Activated naive CD8-positive, alpha-beta T cell treated with anti-CD3 and anti-CD28 coated beads for 36 hours (primary cell): ENCODE measurements at regions not wholly inside any gene's neighbourhood (a gene's known extent, or its start where the extent isn't known, plus 50 kb on each side); places are given as distances from the start of the nearest gene placed in this dataset.
"Not testable (repeated sequence)": the region's sequence is repeated elsewhere in the genome, so short reads cannot be mapped to it uniquely, and the experiment has no call there.

Source experiments
- DNase-seq: peaks from one replicate; pipeline ENCODE4 v3.0.0; 2021
- H3K27ac Mint-ChIP-seq: one replicate; pipeline ENCODE4 v1.8.0; 2022; ENCODE audit warnings: mild to moderate bottlenecking, moderate library complexity, mixed read lengths
- H3K27me3 Mint-ChIP-seq: one replicate; pipeline ENCODE4 v1.8.0; 2022; ENCODE audit warnings: mild to moderate bottlenecking, mixed read lengths
- H3K36me3 Mint-ChIP-seq: one replicate; pipeline ENCODE4 v1.8.0; 2021; ENCODE audit warnings: mild to moderate bottlenecking, mixed read lengths
- H3K4me1 Mint-ChIP-seq: one replicate; pipeline ENCODE4 v1.8.0; 2021; ENCODE audit warnings: mixed read lengths
- H3K4me3 Mint-ChIP-seq: one replicate; pipeline ENCODE4 v1.8.0; 2022; ENCODE audit warnings: mild to moderate bottlenecking, moderate library complexity, mixed read lengths
- H3K9me3 Mint-ChIP-seq: one replicate; pipeline ENCODE4 v1.8.0; 2022; ENCODE audit warnings: mixed read lengths

DNA sequence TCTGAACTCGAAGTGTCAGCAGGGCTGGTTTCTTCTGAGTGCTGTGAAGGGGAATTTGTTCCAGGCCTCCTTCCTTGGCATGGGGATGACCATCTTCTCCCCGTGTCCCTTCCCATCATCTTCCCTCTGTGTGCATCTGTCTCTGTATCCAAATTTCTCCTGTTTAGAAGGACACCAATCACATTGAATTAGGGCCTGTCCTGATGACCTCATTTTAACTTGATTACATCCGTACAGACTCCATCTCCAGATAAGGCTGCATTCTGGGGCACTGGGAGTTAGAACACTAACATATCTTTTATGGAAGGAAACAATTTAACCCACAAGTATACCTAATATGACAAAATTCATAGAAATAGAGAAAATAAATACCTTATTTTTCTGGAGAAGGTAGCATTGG is 76.8 kb upstream of the ANKRD1 start:
- no peak for DNase-seq
- no peaks in the 10 kb centered on the region for H3K9me3 Mint-ChIP-seq
- no peak overlapping the region for H3K27ac Mint-ChIP-seq
- no peaks in the 10 kb centered on the region for H3K27me3 Mint-ChIP-seq
- H3K36me3 Mint-ChIP-seq = no peaks in the 10 kb centered on the region
- H3K4me1 Mint-ChIP-seq = peaks cover 9% of the 10 kb centered on the region
- no peak overlapping the region for H3K4me3 Mint-ChIP-seq

- Mint-ChIP-seq H3K27me3 (no peaks in the 10 kb centered on the region), H3K4me3 (no peak overlapping the region), H3K9me3 (no peaks in the 10 kb centered on the region), H3K4me1 (peaks cover 2% of the 10 kb centered on the region), H3K36me3 (no peaks in the 10 kb centered on the region), H3K27ac (no peak overlapping the region)
- DNase-seq = no peak
Observed at GRCh38 chr10:90998733-90999511, 78.0 kb upstream of the ANKRD1 start.

DNA sequence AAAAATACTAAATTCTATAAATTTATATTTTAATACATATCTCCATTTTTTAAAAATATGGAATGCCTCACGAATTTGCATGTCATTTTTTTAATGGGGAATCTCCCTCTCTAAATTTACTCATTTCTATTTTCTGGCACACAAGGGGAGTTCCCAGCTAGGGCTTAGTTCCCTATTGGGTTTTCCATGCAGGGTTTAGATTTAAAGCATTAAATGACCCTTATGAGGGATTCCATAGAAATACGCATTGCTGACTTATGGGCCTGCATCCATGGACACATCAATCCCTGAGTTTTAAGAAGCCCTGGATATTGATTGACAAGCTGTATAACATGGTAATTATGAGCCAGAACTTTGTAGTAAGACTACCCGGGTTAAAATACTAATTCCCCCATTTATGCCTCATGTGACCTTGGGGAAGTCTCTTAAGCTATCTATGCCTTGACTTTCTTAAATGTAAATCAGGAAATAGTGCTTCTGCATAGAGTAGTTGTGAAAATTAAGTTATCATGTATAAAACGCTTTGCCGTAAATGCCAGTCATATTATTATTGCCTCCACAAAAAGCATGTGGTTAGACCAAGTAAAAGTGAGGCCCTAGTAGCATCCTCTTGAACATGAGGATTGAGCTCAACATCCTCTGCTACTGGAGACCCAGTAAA is 78.8 kb upstream of the ANKRD1 start:
- Mint-ChIP-seq H3K27me3 (no peaks in the 10 kb centered on the region), H3K36me3 (no peaks in the 10 kb centered on the region), H3K4me1 (peaks cover 2% of the 10 kb centered on the region), H3K9me3 (peaks cover under 1% of the 10 kb centered on the region), H3K27ac (no peak overlapping the region), H3K4me3 (no peak overlapping the region)
- no peak for DNase-seq

- Mint-ChIP-seq H3K27ac (no peak overlapping the region), H3K4me3 (no peak overlapping the region), H3K9me3 (peaks cover 6% of the 10 kb centered on the region)
Observed at GRCh38 chr10:91000470-91000869, 79.6 kb upstream of the ANKRD1 start.

DNA sequence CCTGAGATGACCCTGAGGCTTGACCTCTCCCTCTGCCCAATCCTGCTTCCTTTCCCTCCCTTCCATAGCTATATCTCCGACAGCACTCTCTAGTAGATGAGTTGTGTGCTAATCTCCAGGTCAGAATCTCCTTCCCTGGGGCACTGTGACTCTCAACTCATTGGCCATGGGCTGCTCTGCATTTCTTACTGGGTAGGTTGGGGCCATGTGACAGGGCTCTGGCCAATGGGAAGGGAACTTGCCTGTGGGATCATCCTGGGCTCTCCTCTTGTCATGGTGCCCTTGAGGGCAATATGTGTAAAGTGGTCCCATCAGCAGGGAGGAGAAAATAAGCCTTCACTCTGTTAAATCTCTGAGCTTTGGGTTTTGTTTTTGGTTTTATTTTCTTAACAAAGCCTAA is 80.1 kb upstream of the ANKRD1 start:
- Mint-ChIP-seq H3K27ac (peak overlapping the region; percentile 12), H3K4me1 (peaks cover 16% of the 10 kb centered on the region), H3K9me3 (peaks cover 7% of the 10 kb centered on the region), H3K4me3 (no peak overlapping the region), H3K27me3 (no peaks in the 10 kb centered on the region), H3K36me3 (peaks cover 6% of the 10 kb centered on the region)
- DNase-seq = no peak

More at GRCh38 chr10:91000470-91000869, 79.6 kb upstream of the ANKRD1 start:
- no peaks in the 10 kb centered on the region for H3K27me3 Mint-ChIP-seq
- no peak for DNase-seq
- H3K4me1 Mint-ChIP-seq = peaks cover 11% of the 10 kb centered on the region
- H3K36me3 Mint-ChIP-seq = peaks cover 5% of the 10 kb centered on the region

- DNase-seq = no peak
- Mint-ChIP-seq H3K36me3 (peaks cover 6% of the 10 kb centered on the region), H3K27ac (no peak overlapping the region)
Observed at GRCh38 chr10:91002656-91003055, 81.8 kb upstream of the ANKRD1 start.

DNA sequence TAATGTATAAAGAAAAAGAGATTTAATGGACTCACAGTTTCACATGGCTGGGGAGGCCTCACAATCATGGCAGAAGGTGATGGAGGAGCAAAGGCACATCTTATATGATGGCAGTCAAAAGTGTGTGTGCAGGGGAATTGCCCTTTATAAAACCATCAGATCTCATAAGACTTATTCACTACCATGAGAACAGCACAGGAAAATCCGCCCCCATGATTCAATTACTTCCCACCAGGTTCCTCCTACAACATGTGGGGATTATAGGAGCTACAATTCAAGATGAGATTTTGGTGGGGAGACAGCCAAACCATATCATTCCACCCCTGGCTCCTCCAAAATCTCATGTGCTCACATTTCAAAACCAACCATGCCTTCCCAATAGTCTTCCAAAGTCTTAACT is 82.5 kb upstream of the ANKRD1 start:
- H3K4me1 Mint-ChIP-seq = peaks cover 39% of the 10 kb centered on the region
- not testable (repeated sequence) for H3K27ac Mint-ChIP-seq, H3K27me3 Mint-ChIP-seq, DNase-seq, H3K36me3 Mint-ChIP-seq, H3K4me3 Mint-ChIP-seq, H3K9me3 Mint-ChIP-seq

More at GRCh38 chr10:91002656-91003055, 81.8 kb upstream of the ANKRD1 start:
- no peak overlapping the region for H3K4me3 Mint-ChIP-seq
- no peaks in the 10 kb centered on the region for H3K27me3 Mint-ChIP-seq
- H3K4me1 Mint-ChIP-seq = peaks cover 32% of the 10 kb centered on the region
- peaks cover 7% of the 10 kb centered on the region for H3K9me3 Mint-ChIP-seq

DNA sequence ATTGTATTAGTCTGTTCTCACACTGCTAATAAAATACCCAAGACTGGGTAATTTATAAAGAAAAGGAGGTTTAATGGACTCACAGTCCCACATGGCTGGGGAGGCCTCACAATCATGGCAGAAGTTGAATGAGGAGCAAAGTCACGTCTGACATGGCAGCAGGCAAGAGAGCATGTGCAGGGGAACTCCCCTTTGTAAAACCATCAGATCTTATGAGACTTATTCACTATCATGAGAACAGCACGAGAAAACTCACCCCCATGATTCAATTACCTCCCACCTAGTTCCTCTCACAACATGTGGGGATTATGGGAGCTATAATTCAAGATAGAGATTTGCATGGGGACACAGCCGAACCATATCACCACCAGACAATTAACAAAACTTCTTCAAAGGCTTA is 84.4 kb upstream of the ANKRD1 start:
- not testable (repeated sequence) for H3K27me3 Mint-ChIP-seq, H3K4me3 Mint-ChIP-seq, H3K9me3 Mint-ChIP-seq, DNase-seq, H3K36me3 Mint-ChIP-seq
- Mint-ChIP-seq H3K4me1 (peaks cover 42% of the 10 kb centered on the region), H3K27ac (peak overlapping the region; percentile 64)

DNA sequence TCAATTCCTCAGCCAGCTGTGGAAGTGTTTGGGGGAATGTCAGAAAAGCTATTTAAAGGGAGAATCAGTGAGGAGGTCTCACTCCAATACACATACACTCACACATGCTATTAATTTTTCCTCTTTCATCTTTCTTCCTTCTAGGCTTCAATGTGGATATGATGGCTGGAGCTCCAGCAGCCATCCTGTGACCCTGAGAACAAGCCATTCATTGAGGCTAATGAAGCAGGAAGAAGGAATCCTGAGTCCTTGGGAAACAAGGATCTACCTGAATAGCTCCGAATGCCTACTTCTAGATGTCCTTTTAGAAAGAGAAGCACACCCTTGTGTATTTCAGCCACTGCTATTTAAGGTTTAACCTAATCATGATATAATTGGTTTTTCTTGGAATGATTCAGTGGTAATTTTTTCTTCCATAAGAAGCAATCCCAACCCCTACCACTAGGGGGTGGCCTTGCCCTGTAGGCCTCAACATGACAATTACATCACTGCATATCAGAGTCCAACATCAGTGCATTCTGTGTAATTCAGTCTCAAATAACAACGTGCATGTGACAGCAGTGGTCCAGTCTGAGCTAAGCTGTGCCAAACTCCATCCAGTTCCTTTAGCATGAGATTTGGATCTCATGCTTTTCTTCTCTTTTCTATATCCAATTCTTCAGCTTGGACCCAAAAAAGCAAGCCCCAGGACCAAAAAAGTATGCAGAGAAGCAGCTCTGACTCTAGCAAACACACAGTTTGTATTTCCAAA is 85.3 kb upstream of the ANKRD1 start:
- Mint-ChIP-seq H3K4me3 (peak overlapping the region; percentile 23), H3K4me1 (peaks cover 42% of the 10 kb centered on the region), H3K36me3 (peaks cover 6% of the 10 kb centered on the region), H3K27me3 (no peaks in the 10 kb centered on the region), H3K27ac (peak overlapping the region; percentile 80), H3K9me3 (peaks cover 7% of the 10 kb centered on the region)
- peak; percentile 60 for DNase-seq

GRCh38 chr10:91006752-91007346 is 86.0 kb upstream of the ANKRD1 start:
- peaks cover 6% of the 10 kb centered on the region for H3K36me3 Mint-ChIP-seq
- DNase-seq = peak; percentile 11
- H3K27ac Mint-ChIP-seq = peak overlapping the region; percentile 80
- H3K9me3 Mint-ChIP-seq = peaks cover 7% of the 10 kb centered on the region
- H3K27me3 Mint-ChIP-seq = no peaks in the 10 kb centered on the region
- H3K4me3 Mint-ChIP-seq = peak overlapping the region; percentile 23
- peaks cover 42% of the 10 kb centered on the region for H3K4me1 Mint-ChIP-seq

GRCh38 chr10:91007655-91008054 is 86.8 kb upstream of the ANKRD1 start:
- Mint-ChIP-seq H3K4me1 (peaks cover 42% of the 10 kb centered on the region), H3K9me3 (peaks cover 7% of the 10 kb centered on the region), H3K27ac (peak overlapping the region; percentile 56), H3K4me3 (no peak overlapping the region), H3K36me3 (peaks cover 6% of the 10 kb centered on the region), H3K27me3 (no peaks in the 10 kb centered on the region)
- peak; percentile 9 for DNase-seq

- no peak for DNase-seq
- H3K4me1 Mint-ChIP-seq = peaks cover 42% of the 10 kb centered on the region
- peaks cover 7% of the 10 kb centered on the region for H3K9me3 Mint-ChIP-seq
- H3K4me3 Mint-ChIP-seq = no peak overlapping the region
- peaks cover 12% of the 10 kb centered on the region for H3K27me3 Mint-ChIP-seq
- no peak overlapping the region for H3K27ac Mint-ChIP-seq
- peaks cover 6% of the 10 kb centered on the region for H3K36me3 Mint-ChIP-seq
Observed at GRCh38 chr10:91009121-91009520, 88.2 kb upstream of the ANKRD1 start.

- Mint-ChIP-seq H3K4me3 (no peak overlapping the region), H3K27me3 (peaks cover 12% of the 10 kb centered on the region), H3K36me3 (peaks cover under 1% of the 10 kb centered on the region), H3K4me1 (peaks cover 29% of the 10 kb centered on the region), H3K27ac (no peak overlapping the region), H3K9me3 (peaks cover under 1% of the 10 kb centered on the region)
- DNase-seq = no peak
Observed at GRCh38 chr10:91010952-91011351, 90.1 kb upstream of the ANKRD1 start.

DNA sequence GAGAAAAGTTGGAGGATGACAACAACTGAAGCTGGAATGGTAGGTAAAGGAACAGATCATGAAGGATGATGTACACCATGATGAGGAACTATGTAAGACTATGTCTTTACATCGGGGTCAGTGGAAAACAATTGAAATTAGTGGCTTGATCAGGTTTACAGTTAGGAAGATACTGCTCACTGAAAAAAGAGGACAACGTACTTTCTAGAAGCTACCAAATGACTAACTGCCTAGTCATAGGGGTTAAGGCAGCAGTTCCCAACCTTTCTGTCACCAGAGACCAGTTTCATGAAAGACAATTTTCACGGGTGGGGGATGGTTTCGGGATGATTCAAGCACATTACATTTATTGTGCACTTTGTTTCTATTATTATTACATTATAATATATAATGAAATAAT is 91.6 kb upstream of the ANKRD1 start:
- Mint-ChIP-seq H3K4me3 (no peak overlapping the region), H3K9me3 (no peaks in the 10 kb centered on the region), H3K36me3 (no peaks in the 10 kb centered on the region)

GRCh38 chr10:91013985-91014384 is 93.1 kb upstream of the ANKRD1 start:
- H3K36me3 Mint-ChIP-seq = no peaks in the 10 kb centered on the region
- no peak overlapping the region for H3K4me3 Mint-ChIP-seq
- H3K27ac Mint-ChIP-seq = no peak overlapping the region
- H3K4me1 Mint-ChIP-seq = peaks cover 1% of the 10 kb centered on the region
- peaks cover 15% of the 10 kb centered on the region for H3K27me3 Mint-ChIP-seq
- DNase-seq = no peak
- no peaks in the 10 kb centered on the region for H3K9me3 Mint-ChIP-seq

More for the DNA sequence above, 91.6 kb upstream of the ANKRD1 start:
- DNase-seq = no peak
- Mint-ChIP-seq H3K27ac (no peak overlapping the region), H3K4me1 (peaks cover 13% of the 10 kb centered on the region), H3K27me3 (peaks cover 12% of the 10 kb centered on the region)
